Left lung (tissue), 4 donors: ENCODE measurements at regions not wholly inside any gene's neighbourhood (a gene's known extent, or its start where the extent isn't known, plus 50 kb on each side); places are given as distances from the start of the nearest gene placed in this dataset.

ENCODE experiments used
- ATAC-seq: fragments of 200-7000 bp; cut with Tn5 transposase; one replicate; pipeline ENCODE4 v1.9.1; 2020; ENCODE audit warnings: moderate library complexity
- DNase-seq, 4 donors: peaks; one replicate each; pipeline ENCODE4 v3.0.0-alpha.2; 2013 to 2020
- H3K27ac ChIP-seq, 2 donors: fragments of 200-600 bp; sonication (generic) in 1 of 2; one replicate each; pipeline versions ENCODE4 v1.5.0 to v1.8.0; 2020 to 2021
- H3K27me3 ChIP-seq, 2 donors: fragments of 200-600 bp; sonication (generic) in 1 of 2; one replicate each; pipeline versions ENCODE4 v1.5.0 to v1.8.0; 2020 to 2021
- H3K36me3 ChIP-seq, 2 donors: fragments of 200-600 bp; sonication (generic) in 1 of 2; one replicate each; pipeline versions ENCODE4 v1.5.0 to v1.8.0; 2020 to 2021
- H3K4me1 ChIP-seq, 2 donors: fragments of 200-600 bp; one replicate each; pipeline ENCODE4 v1.8.0; 2021
- H3K4me3 ChIP-seq, 2 donors: fragments of 200-600 bp; sonication (generic) in 1 of 2; one replicate each; pipeline versions ENCODE4 v1.5.0 to v1.8.0; 2020 to 2021; ENCODE audit warnings: mild to moderate bottlenecking in 1 of 2
- H3K9me3 ChIP-seq, 2 donors: fragments of 200-600 bp; sonication (generic) in 1 of 2; one replicate each; pipeline versions ENCODE4 v1.5.0 to v1.8.0; 2020 to 2021
- intact Hi-C, 2 donors: fragments of 100-400 bp; cut with DNase I; formaldehyde crosslinking; loops; one replicate each; pipeline versions ENCODE4 v1.11.2 to v1.14.2; 2022
- TF ChIP-seq, protein P1 (sequence below), 2 donors: fragments of 200-600 bp; sonication (generic) in 1 of 2; IDR thresholded peaks; one replicate each; pipeline versions ENCODE4 v1.5.0 to v1.8.0; 2021; ENCODE audit warnings: antibody characterized with exemption in 2 of 2
- donor health status: DM: no; HTN: yes; CAD: no.
- donor health status: DM: no; HTN: no; CAD: no.

DNA sequence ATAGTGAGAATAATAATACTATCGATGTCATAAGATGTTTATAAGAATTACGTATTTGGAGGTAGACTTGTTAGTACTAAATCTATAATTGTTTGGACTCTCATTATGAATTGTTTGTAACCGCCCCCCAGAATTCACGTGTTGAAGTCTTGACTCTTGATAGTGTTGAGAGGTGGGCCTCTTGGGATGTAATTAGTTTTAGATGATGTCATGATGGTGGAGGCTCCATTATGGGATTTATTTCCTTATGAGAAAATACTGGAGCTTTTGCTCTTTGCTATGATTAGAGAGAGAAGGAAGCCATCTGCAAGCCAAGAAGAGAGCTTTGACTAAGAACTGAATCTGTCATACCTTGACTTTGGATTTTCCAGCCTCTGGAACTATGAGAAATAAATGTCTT is 142.2 kb downstream of the PRDM9 start:
- Histone ChIP-seq H3K4me3 (no peak overlapping the region), H3K27ac (no peak overlapping the region), H3K4me1 (no peaks in the 10 kb centered on the region), H3K27me3 (no peaks in the 10 kb centered on the region), H3K9me3 (peaks cover 0 to 3% of the 10 kb centered on the region in 2 donors), H3K36me3 (no peaks in the 10 kb centered on the region)
- intact Hi-C loops: no loop called here
- TF ChIP-seq, protein P1, sequence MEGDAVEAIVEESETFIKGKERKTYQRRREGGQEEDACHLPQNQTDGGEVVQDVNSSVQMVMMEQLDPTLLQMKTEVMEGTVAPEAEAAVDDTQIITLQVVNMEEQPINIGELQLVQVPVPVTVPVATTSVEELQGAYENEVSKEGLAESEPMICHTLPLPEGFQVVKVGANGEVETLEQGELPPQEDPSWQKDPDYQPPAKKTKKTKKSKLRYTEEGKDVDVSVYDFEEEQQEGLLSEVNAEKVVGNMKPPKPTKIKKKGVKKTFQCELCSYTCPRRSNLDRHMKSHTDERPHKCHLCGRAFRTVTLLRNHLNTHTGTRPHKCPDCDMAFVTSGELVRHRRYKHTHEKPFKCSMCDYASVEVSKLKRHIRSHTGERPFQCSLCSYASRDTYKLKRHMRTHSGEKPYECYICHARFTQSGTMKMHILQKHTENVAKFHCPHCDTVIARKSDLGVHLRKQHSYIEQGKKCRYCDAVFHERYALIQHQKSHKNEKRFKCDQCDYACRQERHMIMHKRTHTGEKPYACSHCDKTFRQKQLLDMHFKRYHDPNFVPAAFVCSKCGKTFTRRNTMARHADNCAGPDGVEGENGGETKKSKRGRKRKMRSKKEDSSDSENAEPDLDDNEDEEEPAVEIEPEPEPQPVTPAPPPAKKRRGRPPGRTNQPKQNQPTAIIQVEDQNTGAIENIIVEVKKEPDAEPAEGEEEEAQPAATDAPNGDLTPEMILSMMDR (IDR thresholded peaks at IDR 0.05): no peak
- ATAC-seq (no peak), DNase-seq (no peak)

DNA sequence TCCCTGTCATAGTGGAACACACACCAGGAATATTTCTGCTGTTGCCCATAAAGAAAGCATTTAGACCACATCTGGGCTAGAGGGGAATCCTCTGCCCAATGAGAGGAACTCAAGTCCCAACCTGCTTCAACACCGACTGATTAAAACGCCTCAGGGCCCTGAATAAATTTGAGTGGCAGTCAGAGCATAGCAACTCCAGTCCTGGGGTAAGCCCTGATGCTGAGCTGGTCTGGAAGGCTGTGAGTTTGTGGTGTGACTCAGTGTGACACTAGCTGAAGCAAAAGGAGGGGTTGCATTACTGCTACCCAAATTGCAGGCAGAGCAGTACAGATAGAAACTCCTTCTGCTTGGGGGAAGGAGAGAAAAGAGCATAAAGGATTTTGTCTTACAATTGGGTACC is 148.3 kb downstream of the PRDM9 start:
- intact Hi-C loops: no loop called here
- no peak overlapping the region for H3K27ac ChIP-seq
- no peak for ATAC-seq
- no peak for DNase-seq
- H3K4me3 ChIP-seq: no peak overlapping the region
- no peaks in the 10 kb centered on the region for H3K27me3 ChIP-seq
- H3K4me1 ChIP-seq: no peaks in the 10 kb centered on the region
- no peaks in the 10 kb centered on the region for H3K36me3 ChIP-seq
- H3K9me3 ChIP-seq: no peaks in the 10 kb centered on the region
- TF ChIP-seq, protein P1 (IDR thresholded peaks at IDR 0.05): no peak

DNA sequence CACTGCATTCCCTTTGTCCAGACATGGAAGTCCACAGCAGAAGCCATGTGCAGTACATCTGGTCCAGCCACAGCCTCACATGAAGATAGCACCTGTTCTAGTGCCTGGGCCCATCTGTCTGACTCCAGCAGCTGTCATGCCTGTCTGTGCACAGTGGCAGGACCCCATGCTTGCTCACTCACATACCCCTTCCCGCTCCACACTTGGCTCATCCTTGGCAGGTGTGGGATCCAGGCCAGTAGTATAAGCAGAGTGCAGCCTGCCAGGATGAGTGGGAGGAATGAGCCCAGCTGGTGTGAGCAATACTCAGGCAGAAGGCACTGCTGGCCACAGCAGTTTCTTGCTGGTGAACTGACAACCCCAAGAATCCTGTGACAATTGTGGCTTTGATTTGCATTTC is 168.0 kb downstream of the PRDM9 start:
- DNase-seq (no peak), ATAC-seq (no peak)
- no peaks in the 10 kb centered on the region for H3K36me3 ChIP-seq
- TF ChIP-seq, protein P1 (IDR thresholded peaks at IDR 0.05): no peak
- no peak overlapping the region for H3K4me3 ChIP-seq
- no peaks in the 10 kb centered on the region for H3K4me1 ChIP-seq
- H3K27ac ChIP-seq: no peak overlapping the region
- H3K9me3 ChIP-seq: peaks cover 0 to 17% of the 10 kb centered on the region in 2 donors
- intact Hi-C loops: no loop called here
- H3K27me3 ChIP-seq: no peaks in the 10 kb centered on the region

DNA sequence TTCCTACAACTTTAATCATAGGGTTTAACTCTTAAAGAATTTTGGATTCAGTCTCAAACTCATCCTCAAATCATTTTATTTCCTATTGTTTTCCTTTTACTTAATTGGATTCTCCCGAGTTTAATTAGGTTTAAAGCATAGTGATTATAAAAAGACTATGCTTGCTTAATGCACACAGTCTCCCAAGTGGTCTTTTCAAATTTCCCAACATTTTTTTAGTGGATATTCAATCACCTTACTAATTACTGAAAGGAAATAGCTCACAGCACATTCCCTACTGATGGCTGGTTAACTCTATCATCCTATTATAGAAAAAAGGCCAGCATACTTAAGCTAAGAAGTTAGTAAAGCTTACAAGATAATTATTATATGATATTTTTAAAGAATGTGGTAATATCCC is 170.6 kb downstream of the PRDM9 start:
- H3K4me3 ChIP-seq: no peak overlapping the region
- H3K36me3 ChIP-seq: no peaks in the 10 kb centered on the region
- intact Hi-C loops: no loop called here
- DNase-seq (no peak), ATAC-seq (no peak)
- H3K4me1 ChIP-seq: no peaks in the 10 kb centered on the region
- TF ChIP-seq, protein P1 (IDR thresholded peaks at IDR 0.05): no peak
- H3K9me3 ChIP-seq: peaks cover 0 to 17% of the 10 kb centered on the region in 2 donors
- no peak overlapping the region for H3K27ac ChIP-seq
- H3K27me3 ChIP-seq: no peaks in the 10 kb centered on the region

DNA sequence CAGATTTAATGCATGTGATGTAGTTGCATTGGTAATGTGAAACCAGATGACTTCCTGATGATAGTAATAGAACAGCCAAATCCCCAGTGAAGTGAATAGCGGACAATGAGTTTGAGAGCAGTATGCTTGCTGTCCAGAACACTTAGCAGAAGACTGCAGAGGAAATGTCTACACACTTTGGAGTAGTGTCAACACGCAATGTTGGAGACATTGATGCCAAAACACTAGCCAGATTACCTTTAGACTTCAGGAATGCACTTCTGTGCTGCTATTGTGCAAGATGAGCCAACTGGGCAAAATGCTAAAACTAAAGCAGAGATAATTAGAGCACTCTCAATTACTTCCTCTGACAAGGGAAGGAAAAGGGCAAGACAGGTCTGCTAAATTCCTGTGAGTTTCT is 176.7 kb downstream of the PRDM9 start:
- Histone ChIP-seq H3K9me3 (peaks cover 0 to 6% of the 10 kb centered on the region in 2 donors), H3K27ac (no peak overlapping the region), H3K27me3 (no peaks in the 10 kb centered on the region), H3K4me1 (no peaks in the 10 kb centered on the region), H3K36me3 (no peaks in the 10 kb centered on the region), H3K4me3 (no peak overlapping the region)
- TF ChIP-seq, protein P1 (IDR thresholded peaks at IDR 0.05): no peak
- ATAC-seq (no peak), DNase-seq (no peak)
- intact Hi-C loops: no loop called here
